ENCODE measurements at regions not wholly inside any gene's neighbourhood (a gene's known extent, or its start where the extent isn't known, plus 50 kb on each side); places are given as distances from the start of the nearest gene placed in this dataset.

- H3K9me3 ChIP-seq (ENCODE audit: control insufficient read depth, insufficient read depth, low read depth, low read length): no peaks in the 10 kb centered on the region
- no peak overlapping the region for H3K27ac ChIP-seq (ENCODE audit: low read length)
- ChIA-PET POLR2A (no interaction called here), CTCF (no interaction called here)
- intact Hi-C loops (cut with micrococcal nuclease; ENCODE audit: unreplicated experiment) (no loop called here), in situ Hi-C loops (cut with HindIII; ENCODE audit: low pct_unique_long_range_greater_than_20kb, low sequenced_read_pairs) (no loop called here)
- no peak overlapping the region for H3K4me3 ChIP-seq (ENCODE audit: low read depth in 2 of 2, low read length in 2 of 2)
- TF ChIP-seq REST (IDR thresholded peaks at IDR 0.05; ENCODE audit: insufficient read depth in 1 of 2, low read depth in 2 of 2, low read length in 1 of 2) (no peak), TCF7L2 (IDR thresholded peaks at IDR 0.05; ENCODE audit: low read depth, low read length) (no peak), POLR2AphosphoS5 (IDR thresholded peaks at IDR 0.05; ENCODE audit: low read depth, low read length) (no peak), CTCF (IDR thresholded peaks at IDR 0.05) (no peak), SIN3A (IDR thresholded peaks at IDR 0.05; ENCODE audit: borderline replicate concordance, insufficient read depth, low read depth, low read length) (no peak)
- no peaks in the 10 kb centered on the region for H3K36me3 ChIP-seq (ENCODE audit: control insufficient read depth, insufficient read depth, low read length)
- H3K4me1 ChIP-seq (ENCODE audit: control insufficient read depth, insufficient read depth, low read length): no peaks in the 10 kb centered on the region
- no peaks in the 10 kb centered on the region for H3K27me3 ChIP-seq (ENCODE audit: control insufficient read depth, insufficient read depth, low read length)
- ATAC-seq (no peak), DNase-seq (ENCODE audit: low read depth, low spot score) (no peak)
- BruUV-seq (replicated peaks): no TSS peak
Measured at GRCh38 chr4:34664051-34664450, 1580.3 kb downstream of the ARAP2 start.

- ChIA-PET POLR2A (no interaction called here), CTCF (no interaction called here)
- intact Hi-C loops (cut with micrococcal nuclease; ENCODE audit: unreplicated experiment): no loop called here
- in situ Hi-C loops (cut with HindIII; ENCODE audit: low pct_unique_long_range_greater_than_20kb, low sequenced_read_pairs): no loop called here
- H3K4me3 ChIP-seq (ENCODE audit: low read depth in 2 of 2, low read length in 2 of 2): no peak overlapping the region
- ATAC-seq (no peak), DNase-seq (ENCODE audit: low read depth, low spot score) (no peak)
- BruUV-seq (replicated peaks): no TSS peak
- no peaks in the 10 kb centered on the region for H3K36me3 ChIP-seq (ENCODE audit: control insufficient read depth, insufficient read depth, low read length)
- TF ChIP-seq TCF7L2 (IDR thresholded peaks at IDR 0.05; ENCODE audit: low read depth, low read length): no peak
- TF ChIP-seq SIN3A (IDR thresholded peaks at IDR 0.05; ENCODE audit: borderline replicate concordance, insufficient read depth, low read depth, low read length): no peak
- no peaks in the 10 kb centered on the region for H3K9me3 ChIP-seq (ENCODE audit: control insufficient read depth, insufficient read depth, low read depth, low read length)
- H3K27me3 ChIP-seq (ENCODE audit: control insufficient read depth, insufficient read depth, low read length): no peaks in the 10 kb centered on the region
- H3K27ac ChIP-seq (ENCODE audit: low read length): no peak overlapping the region
- no peaks in the 10 kb centered on the region for H3K4me1 ChIP-seq (ENCODE audit: control insufficient read depth, insufficient read depth, low read length)
Measured at GRCh38 chr4:34676400-34676799, 1567.9 kb downstream of the ARAP2 start.

GRCh38 chr4:34678431-34678830, 1565.9 kb downstream of the ARAP2 start:
- Histone ChIP-seq H3K9me3 (ENCODE audit: control insufficient read depth, insufficient read depth, low read depth, low read length) (no peaks in the 10 kb centered on the region), H3K27ac (ENCODE audit: low read length) (no peak overlapping the region), H3K27me3 (ENCODE audit: control insufficient read depth, insufficient read depth, low read length) (no peaks in the 10 kb centered on the region), H3K4me1 (ENCODE audit: control insufficient read depth, insufficient read depth, low read length) (no peaks in the 10 kb centered on the region), H3K36me3 (ENCODE audit: control insufficient read depth, insufficient read depth, low read length) (no peaks in the 10 kb centered on the region), H3K4me3 (ENCODE audit: low read depth in 2 of 2, low read length in 2 of 2) (no peak overlapping the region)
- CTCF ChIA-PET: no interaction called here
- DNase-seq (ENCODE audit: low read depth, low spot score) (no peak), ATAC-seq (no peak)
- no peak for TF ChIP-seq TCF7L2 (IDR thresholded peaks at IDR 0.05; ENCODE audit: low read depth, low read length)
- no peak for TF ChIP-seq POLR2AphosphoS5 (IDR thresholded peaks at IDR 0.05; ENCODE audit: low read depth, low read length)
- no peak for TF ChIP-seq SIN3A (IDR thresholded peaks at IDR 0.05; ENCODE audit: borderline replicate concordance, insufficient read depth, low read depth, low read length)
- TF ChIP-seq REST (IDR thresholded peaks at IDR 0.05; ENCODE audit: insufficient read depth in 1 of 2, low read depth in 2 of 2, low read length in 1 of 2): no peak
- no peak for TF ChIP-seq CTCF (IDR thresholded peaks at IDR 0.05)
- intact Hi-C loops (cut with micrococcal nuclease; ENCODE audit: unreplicated experiment) (no loop called here), in situ Hi-C loops (cut with HindIII; ENCODE audit: low pct_unique_long_range_greater_than_20kb, low sequenced_read_pairs) (no loop called here)
- POLR2A ChIA-PET: no interaction called here
- BruUV-seq (replicated peaks): no TSS peak

All from Panc1 (cell line).